ENCODE measurements at regions not wholly inside any gene's neighbourhood (a gene's known extent, or its start where the extent isn't known, plus 50 kb on each side); places are given as distances from the start of the nearest gene placed in this dataset.

GRCh38 chr5:72648480-72648879 lies 141.3 kb upstream of the ZNF366 start:
- no peaks in the 10 kb centered on the region for H3K9me2 ChIP-seq
- TF ChIP-seq GATA2 (CRISPR knock-in tag; IDR thresholded peaks at IDR 0.05) (no peak), TEAD4 (IDR thresholded peaks at IDR 0.05; ENCODE audit: borderline replicate concordance, insufficient read depth) (no peak), TCF12 (IDR thresholded peaks at IDR 0.05) (peak; percentile 54), USF2 (IDR thresholded peaks at IDR 0.05; ENCODE audit: borderline replicate concordance, low read depth, low read length) (no peak), SIN3A (IDR thresholded peaks at IDR 0.05; ENCODE audit: borderline replicate concordance, low read depth, low read length) (no peak), MAX (IDR thresholded peaks at IDR 0.05; ENCODE audit: low read depth) (no peak), GABPA (IDR thresholded peaks at IDR 0.05; ENCODE audit: low read depth) (no peak), TAF1 (IDR thresholded peaks at IDR 0.05; ENCODE audit: borderline replicate concordance, low read depth, low read length) (no peak), NFIC (IDR thresholded peaks at IDR 0.05; ENCODE audit: borderline replicate concordance) (no peak; the same call in 1 of the 2 replicates), PBX3 (IDR thresholded peaks at IDR 0.05) (peak; percentile 68)
- no peaks in the 10 kb centered on the region for H3K27me3 ChIP-seq (ENCODE audit: insufficient read depth)
- POLR2A ChIA-PET: interaction anchor here (1.1 to 1.3 kb wide), 2 partner anchors 29 to 169 kb away, joined by 3 to 5 read pairs; no protein-coding TSS in a partner anchor
- H3K36me3 ChIP-seq (replicated peaks in 1 of 2; ENCODE audit: control insufficient read depth in 1 of 2, insufficient read depth in 2 of 2, low read length in 1 of 2): no peaks in the 10 kb centered on the region
- H3K79me2 ChIP-seq (ENCODE audit: insufficient read depth): no peaks in the 10 kb centered on the region
- DNase-seq: no peak
- H3K4me1 ChIP-seq (ENCODE audit: control insufficient read depth in 1 of 2, insufficient read depth in 2 of 2, low read depth in 1 of 2, low read length in 1 of 2): peaks cover 0 to 38% of the 10 kb centered on the region in 2 experiments; a peak in 2 of 4 replicates
- H2AFZ ChIP-seq (ENCODE audit: low read depth): no peak overlapping the region
- H3K4me3 ChIP-seq (ENCODE audit: low read depth in 2 of 2, low read length in 1 of 2): no peak overlapping the region
- CTCF ChIA-PET: interaction anchor here (0.7 to 2.0 kb wide), 6 partner anchors 8 to 282 kb away, joined by 3 to 12 read pairs (median 3); no protein-coding TSS in a partner anchor
- no peak overlapping the region for H3K4me2 ChIP-seq
- H3K27ac ChIP-seq (ENCODE audit: low read depth in 2 of 2, low read length in 1 of 2): peak overlapping the region in 1 of 2 experiments; percentile 73; a peak in 2 of 4 replicates
- H3K9ac ChIP-seq: no peak overlapping the region
- H4K20me1 ChIP-seq (ENCODE audit: insufficient read depth): no peaks in the 10 kb centered on the region
- no peaks in the 10 kb centered on the region for H3F3A ChIP-seq (replicated peaks; ENCODE audit: insufficient read depth)
- no peaks in the 10 kb centered on the region for H3K9me3 ChIP-seq
- 40% methylated on average over 1 of the region's 1 CpG for WGBS (ENCODE audit: low lambda C conversion rate)

- Histone ChIP-seq H3K9me2 (no peaks in the 10 kb centered on the region), H3K4me3 (ENCODE audit: low read depth in 2 of 2, low read length in 1 of 2) (no peak overlapping the region), H3K27me3 (ENCODE audit: insufficient read depth) (no peaks in the 10 kb centered on the region), H3K4me2 (no peak overlapping the region), H2AFZ (ENCODE audit: low read depth) (no peak overlapping the region), H3K9ac (no peak overlapping the region), H3K79me2 (ENCODE audit: insufficient read depth) (no peaks in the 10 kb centered on the region), H3K27ac (ENCODE audit: low read depth in 2 of 2, low read length in 1 of 2) (peak overlapping the region in 1 of 2 experiments; percentile 73; a peak in 2 of 4 replicates), H3K9me3 (no peaks in the 10 kb centered on the region), H3F3A (replicated peaks; ENCODE audit: insufficient read depth) (no peaks in the 10 kb centered on the region), H4K20me1 (ENCODE audit: insufficient read depth) (no peaks in the 10 kb centered on the region), H3K36me3 (replicated peaks in 1 of 2; ENCODE audit: control insufficient read depth in 1 of 2, insufficient read depth in 2 of 2, low read length in 1 of 2) (no peaks in the 10 kb centered on the region), H3K4me1 (ENCODE audit: control insufficient read depth in 1 of 2, insufficient read depth in 2 of 2, low read depth in 1 of 2, low read length in 1 of 2) (peaks cover 0 to 32% of the 10 kb centered on the region in 2 experiments; a peak in 2 of 4 replicates)
- WGBS (ENCODE audit: low lambda C conversion rate): 21% methylated on average over 2 of the region's 2 CpGs
- POLR2A ChIA-PET: interaction anchor here (0.8 to 1.3 kb wide), 3 partner anchors 28 to 169 kb away, joined by 3 to 5 read pairs (median 3); no protein-coding TSS in a partner anchor
- peak; percentile 27 for DNase-seq
- CTCF ChIA-PET: interaction anchor here (1.0 to 2.0 kb wide), 4 partner anchors 9 to 170 kb away, joined by 3 to 12 read pairs (median 4); no protein-coding TSS in a partner anchor
- TF ChIP-seq EP300 (IDR thresholded peaks at IDR 0.05; ENCODE audit: borderline replicate concordance in 1 of 2, low read depth in 1 of 2, low read length in 1 of 2): peak in 1 of 2 experiments; percentile 35; a peak in 1 of 4 replicates
- no peak for TF ChIP-seq REST (IDR thresholded peaks at IDR 0.05; ENCODE audit: low read depth, low read length)
- peak; percentile 8; the same call in 1 of the 2 replicates for TF ChIP-seq TCF12 (IDR thresholded peaks at IDR 0.05)
- TF ChIP-seq RCOR1 (IDR thresholded peaks at IDR 0.05; ENCODE audit: low read length): no peak
- peak; percentile 61 for TF ChIP-seq GATA2 (CRISPR knock-in tag; IDR thresholded peaks at IDR 0.05)
Observed at GRCh38 chr5:72647806-72648205, 140.6 kb upstream of the ZNF366 start.
